ENCODE measurements at regions not wholly inside any gene's neighbourhood (a gene's known extent, or its start where the extent isn't known, plus 50 kb on each side); places are given as distances from the start of the nearest gene placed in this dataset.

DNA sequence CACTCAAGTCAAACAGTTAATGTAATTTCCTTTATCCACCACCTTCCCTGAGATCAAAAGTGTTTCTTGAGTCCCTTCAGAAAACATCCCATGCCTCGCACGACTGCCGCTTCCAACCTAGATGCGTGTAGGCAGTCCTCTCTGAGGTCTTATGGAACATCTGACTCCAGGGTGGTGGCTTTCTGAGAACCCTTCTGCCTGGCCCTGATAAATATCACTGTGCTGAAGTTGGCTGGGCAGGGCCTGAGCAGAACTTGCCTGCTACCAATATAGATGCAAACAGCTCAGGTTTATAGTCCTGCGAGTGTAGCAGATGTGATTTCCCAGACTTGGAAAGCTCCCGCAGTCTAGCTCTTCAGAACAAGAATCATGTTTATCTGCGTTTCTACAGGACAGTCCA is 61.1 kb upstream of the GPR12 start:
- intact Hi-C loops (cut with DNase I): no loop called here
- no peak for TF ChIP-seq CTCF (IDR thresholded peaks at IDR 0.05)
- no peak for FAIRE-seq
- no peak overlapping the region for H3K4me3 ChIP-seq
- no peak for DNase-seq
- no peak for ATAC-seq
- no peaks in the 10 kb centered on the region for H3K4me1 ChIP-seq
- WGBS, 2 donors: 69 to 76% methylated on average over 7 of the region's 7 CpGs
- H3K27ac ChIP-seq: no peak overlapping the region
- H3K36me3 ChIP-seq: no peaks in the 10 kb centered on the region
- no peaks in the 10 kb centered on the region for H3K9me3 ChIP-seq
- no peaks in the 10 kb centered on the region for H3K27me3 ChIP-seq

DNA sequence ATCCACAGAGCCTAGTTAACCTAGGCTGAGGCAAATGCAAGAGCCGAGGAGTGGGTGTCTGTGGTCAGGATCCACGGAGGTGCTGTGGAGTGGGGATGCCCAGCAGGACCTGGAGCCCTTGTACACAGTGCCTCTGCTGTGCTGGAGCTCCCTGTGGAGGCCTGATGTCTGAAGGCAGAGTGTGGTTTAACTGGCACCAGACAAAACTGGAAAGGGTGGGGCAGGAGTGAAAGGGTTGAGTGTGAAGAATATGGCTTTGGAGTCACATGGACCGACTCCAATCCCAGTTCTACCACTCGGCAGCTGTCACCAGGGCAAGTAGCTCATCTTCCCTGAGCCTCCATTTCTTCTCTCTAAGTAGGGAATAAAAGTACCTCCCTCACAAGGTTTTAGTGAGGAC is 60.3 kb upstream of the GPR12 start:
- Histone ChIP-seq H3K27me3 (no peaks in the 10 kb centered on the region), H3K27ac (no peak overlapping the region), H3K4me1 (no peaks in the 10 kb centered on the region), H3K4me3 (no peak overlapping the region), H3K9me3 (no peaks in the 10 kb centered on the region), H3K36me3 (no peaks in the 10 kb centered on the region)
- intact Hi-C loops (cut with DNase I): no loop called here
- FAIRE-seq (no peak), DNase-seq (no peak), ATAC-seq (no peak)
- no peak for TF ChIP-seq CTCF (IDR thresholded peaks at IDR 0.05)
- WGBS, 2 donors: 47 to 81% methylated on average over 4 of the region's 4 CpGs

DNA sequence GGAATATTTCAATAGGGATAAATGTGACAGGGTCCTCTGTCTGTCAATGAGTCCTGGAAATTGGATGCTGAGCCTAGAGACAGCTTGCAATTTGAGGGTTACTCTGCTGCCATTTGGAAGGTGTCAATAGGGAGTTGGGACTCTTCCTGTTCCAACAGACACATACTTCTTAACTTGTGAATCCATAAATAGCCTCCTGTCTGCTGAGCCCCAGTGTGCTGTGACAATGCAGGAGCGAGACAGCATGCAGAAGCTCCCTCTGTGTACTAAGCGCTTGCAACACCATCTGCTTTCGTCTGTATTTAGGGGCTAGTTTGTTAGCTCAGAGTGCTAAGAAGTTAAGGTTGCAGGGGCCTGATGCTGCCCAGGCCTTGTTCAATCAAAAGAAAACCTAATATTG is 58.5 kb upstream of the GPR12 start:
- intact Hi-C loops (cut with DNase I): no loop called here
- no peaks in the 10 kb centered on the region for H3K27me3 ChIP-seq
- TF ChIP-seq CTCF (IDR thresholded peaks at IDR 0.05): no peak
- H3K36me3 ChIP-seq: no peaks in the 10 kb centered on the region
- DNase-seq (no peak), FAIRE-seq (no peak), ATAC-seq (no peak)
- H3K4me3 ChIP-seq: no peak overlapping the region
- H3K27ac ChIP-seq: no peak overlapping the region
- H3K9me3 ChIP-seq: no peaks in the 10 kb centered on the region
- 76 to 85% methylated on average over 3 of the region's 3 CpGs for WGBS, 2 donors
- no peaks in the 10 kb centered on the region for H3K4me1 ChIP-seq

DNA sequence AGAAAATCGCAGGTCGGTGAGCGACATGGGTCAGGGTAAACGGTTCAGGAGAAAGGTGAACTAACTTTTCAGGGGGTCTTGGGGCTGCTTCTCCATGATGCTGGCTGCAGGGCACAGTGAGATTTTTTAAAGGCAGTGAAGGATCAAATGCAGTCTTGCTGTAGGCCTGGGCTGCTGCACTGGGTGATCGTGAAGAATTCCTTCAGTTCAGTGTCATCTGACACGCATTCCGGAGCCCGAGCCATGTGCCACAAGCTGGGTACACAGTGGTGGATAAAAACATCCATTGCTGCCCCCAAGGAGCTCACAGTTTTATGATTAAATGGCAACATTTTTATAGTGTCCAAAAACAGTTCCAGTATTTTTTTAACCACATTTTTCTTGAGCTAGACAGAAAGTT is 56.3 kb upstream of the GPR12 start:
- intact Hi-C loops (cut with DNase I): no loop called here
- FAIRE-seq: no peak
- no peak for DNase-seq
- Histone ChIP-seq H3K27ac (no peak overlapping the region), H3K27me3 (no peaks in the 10 kb centered on the region), H3K4me1 (no peaks in the 10 kb centered on the region), H3K9me3 (no peaks in the 10 kb centered on the region), H3K36me3 (no peaks in the 10 kb centered on the region), H3K4me3 (no peak overlapping the region)
- WGBS, 2 donors: 60 to 67% methylated on average over 8 of the region's 8 CpGs
- ATAC-seq: no peak
- TF ChIP-seq CTCF (IDR thresholded peaks at IDR 0.05): no peak

DNA sequence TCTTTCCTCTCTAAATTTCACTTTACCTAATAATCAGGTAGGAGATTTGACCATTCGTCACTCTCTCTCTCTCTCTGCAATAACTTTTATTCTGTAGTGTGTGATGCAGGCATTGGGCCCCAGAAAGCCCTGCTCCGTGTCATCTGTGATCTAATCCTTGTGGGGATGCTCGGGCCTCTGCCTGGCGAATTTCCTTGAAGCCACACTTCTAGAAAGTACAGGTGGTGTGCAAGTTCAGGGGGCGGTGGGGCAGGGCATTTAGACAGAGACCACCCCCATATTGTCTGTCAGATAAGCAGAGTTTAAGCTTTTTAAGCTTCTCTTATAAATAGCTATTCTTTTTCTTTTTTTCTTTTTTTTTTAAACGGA is 53.4 kb upstream of the GPR12 start:
- no peaks in the 10 kb centered on the region for H3K36me3 ChIP-seq
- intact Hi-C loops (cut with DNase I): no loop called here
- H3K4me1 ChIP-seq: no peaks in the 10 kb centered on the region
- FAIRE-seq: no peak
- ATAC-seq: no peak
- no peak for TF ChIP-seq CTCF (IDR thresholded peaks at IDR 0.05)
- H3K27ac ChIP-seq: no peak overlapping the region
- DNase-seq: no peak
- no peaks in the 10 kb centered on the region for H3K9me3 ChIP-seq
- 49 to 58% methylated on average over 6 of the region's 6 CpGs for whole genome bisulfite sequencing, 2 donors
- H3K27me3 ChIP-seq: no peaks in the 10 kb centered on the region
- H3K4me3 ChIP-seq: no peak overlapping the region

Measured in pancreas (tissue), 10 donors.